Stomach (tissue), 4 donors: ENCODE measurements at regions not wholly inside any gene's neighbourhood (a gene's known extent, or its start where the extent isn't known, plus 50 kb on each side); places are given as distances from the start of the nearest gene placed in this dataset.

Experiments
- EP300 ChIP-seq: sonication (generic); formaldehyde crosslinking; IDR thresholded peaks from one replicate; pipeline ENCODE4 v1.6.1; 2017; ENCODE audit warnings: antibody characterized with exemption
- POLR2AphosphoS5 ChIP-seq, 3 donors: sonication (generic); formaldehyde crosslinking; IDR thresholded peaks; one replicate each; pipeline ENCODE4 v1.6.1; 2016; ENCODE audit warnings: antibody characterized with exemption in 3 of 3
- TF ChIP-seq, protein P1 (sequence below), 7 experiments: fragments of 450-650 bp in 4 of 7; fragments of 200-600 bp in 3 of 7; sonication (generic) in 3 of 7; IDR thresholded peaks; one replicate each; pipeline ENCODE4 v1.5.1; 2016 to 2019; ENCODE audit warnings: antibody characterized with exemption in 7 of 7, control low read depth in 2 of 7, mild to moderate bottlenecking in 1 of 7

DNA sequence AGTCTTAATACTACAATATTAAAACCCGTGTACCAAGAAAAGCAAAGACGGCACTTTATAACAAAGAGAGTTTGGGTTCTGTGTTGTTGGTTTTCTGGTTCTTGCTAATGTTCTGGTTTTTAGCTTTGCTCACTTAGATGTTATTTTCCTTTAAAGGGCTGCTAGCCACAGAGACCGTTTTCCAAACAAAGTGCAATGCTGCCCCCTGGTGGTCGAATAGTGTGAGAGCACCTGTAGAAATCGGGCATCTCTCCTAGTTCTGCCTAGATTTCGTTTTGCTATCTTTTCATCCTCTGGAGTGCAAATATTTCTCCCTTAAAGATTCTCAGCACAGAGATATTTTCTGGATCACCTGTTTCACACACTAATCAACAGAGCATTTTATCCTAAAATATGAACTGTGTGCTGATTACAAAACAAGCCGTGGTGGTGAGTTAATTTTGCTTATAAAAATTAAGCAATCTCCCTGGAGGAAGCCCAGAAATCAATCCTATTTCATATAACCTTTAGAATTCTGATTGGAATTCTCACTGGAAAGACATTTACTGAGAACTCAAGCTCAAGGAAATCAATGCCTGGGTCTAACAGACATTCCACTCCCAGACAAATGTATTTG, 334.5 kb upstream of the NOCT start:
- TF ChIP-seq, protein P1, sequence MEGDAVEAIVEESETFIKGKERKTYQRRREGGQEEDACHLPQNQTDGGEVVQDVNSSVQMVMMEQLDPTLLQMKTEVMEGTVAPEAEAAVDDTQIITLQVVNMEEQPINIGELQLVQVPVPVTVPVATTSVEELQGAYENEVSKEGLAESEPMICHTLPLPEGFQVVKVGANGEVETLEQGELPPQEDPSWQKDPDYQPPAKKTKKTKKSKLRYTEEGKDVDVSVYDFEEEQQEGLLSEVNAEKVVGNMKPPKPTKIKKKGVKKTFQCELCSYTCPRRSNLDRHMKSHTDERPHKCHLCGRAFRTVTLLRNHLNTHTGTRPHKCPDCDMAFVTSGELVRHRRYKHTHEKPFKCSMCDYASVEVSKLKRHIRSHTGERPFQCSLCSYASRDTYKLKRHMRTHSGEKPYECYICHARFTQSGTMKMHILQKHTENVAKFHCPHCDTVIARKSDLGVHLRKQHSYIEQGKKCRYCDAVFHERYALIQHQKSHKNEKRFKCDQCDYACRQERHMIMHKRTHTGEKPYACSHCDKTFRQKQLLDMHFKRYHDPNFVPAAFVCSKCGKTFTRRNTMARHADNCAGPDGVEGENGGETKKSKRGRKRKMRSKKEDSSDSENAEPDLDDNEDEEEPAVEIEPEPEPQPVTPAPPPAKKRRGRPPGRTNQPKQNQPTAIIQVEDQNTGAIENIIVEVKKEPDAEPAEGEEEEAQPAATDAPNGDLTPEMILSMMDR (IDR thresholded peaks at IDR 0.05), result peak in 6 of 7 experiments; percentile 60 to 96 (median 88)
- no peak for TF ChIP-seq POLR2AphosphoS5 (IDR thresholded peaks at IDR 0.05)
- TF ChIP-seq EP300, result no peak
